MM.1S (cell line): ENCODE measurements at regions not wholly inside any gene's neighbourhood (a gene's known extent, or its start where the extent isn't known, plus 50 kb on each side); places are given as distances from the start of the nearest gene placed in this dataset.

Source experiments
- EZH2 ChIP-seq: fragments of 300-600 bp; sonication (generic); optimal IDR thresholded peaks from 2 replicates; pipeline ENCODE3; 2017; ENCODE audit warnings: low read depth, mild to moderate bottlenecking, antibody characterized with exemption, low read length, mixed read lengths
- EZH2phosphoT487 ChIP-seq: fragments of 300-600 bp; sonication (generic); IDR thresholded peaks from 2 replicates; pipeline ENCODE4 v1.6.1; 2018; ENCODE audit warnings: antibody characterized with exemption, low read length
- TF ChIP-seq, protein P1 (sequence below): fragments of 300-600 bp; sonication (generic); IDR thresholded peaks from 2 replicates; pipeline ENCODE4 v1.5.1; 2016; ENCODE audit warnings: antibody characterized with exemption, low read length, mixed read lengths

- TF ChIP-seq, protein P1, sequence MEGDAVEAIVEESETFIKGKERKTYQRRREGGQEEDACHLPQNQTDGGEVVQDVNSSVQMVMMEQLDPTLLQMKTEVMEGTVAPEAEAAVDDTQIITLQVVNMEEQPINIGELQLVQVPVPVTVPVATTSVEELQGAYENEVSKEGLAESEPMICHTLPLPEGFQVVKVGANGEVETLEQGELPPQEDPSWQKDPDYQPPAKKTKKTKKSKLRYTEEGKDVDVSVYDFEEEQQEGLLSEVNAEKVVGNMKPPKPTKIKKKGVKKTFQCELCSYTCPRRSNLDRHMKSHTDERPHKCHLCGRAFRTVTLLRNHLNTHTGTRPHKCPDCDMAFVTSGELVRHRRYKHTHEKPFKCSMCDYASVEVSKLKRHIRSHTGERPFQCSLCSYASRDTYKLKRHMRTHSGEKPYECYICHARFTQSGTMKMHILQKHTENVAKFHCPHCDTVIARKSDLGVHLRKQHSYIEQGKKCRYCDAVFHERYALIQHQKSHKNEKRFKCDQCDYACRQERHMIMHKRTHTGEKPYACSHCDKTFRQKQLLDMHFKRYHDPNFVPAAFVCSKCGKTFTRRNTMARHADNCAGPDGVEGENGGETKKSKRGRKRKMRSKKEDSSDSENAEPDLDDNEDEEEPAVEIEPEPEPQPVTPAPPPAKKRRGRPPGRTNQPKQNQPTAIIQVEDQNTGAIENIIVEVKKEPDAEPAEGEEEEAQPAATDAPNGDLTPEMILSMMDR = no peak
- TF ChIP-seq EZH2phosphoT487 (no peak), EZH2 (no peak)
These were observed 694.3 kb downstream of the NTRK3 start for GRCh38 chr15:87562203-87562602.
